ENCODE measurements at regions not wholly inside any gene's neighbourhood (a gene's known extent, or its start where the extent isn't known, plus 50 kb on each side); places are given as distances from the start of the nearest gene placed in this dataset.
"Not testable (repeated sequence)": the region's sequence is repeated elsewhere in the genome, so short reads cannot be mapped to it uniquely, and the experiment has no call there.

DNA sequence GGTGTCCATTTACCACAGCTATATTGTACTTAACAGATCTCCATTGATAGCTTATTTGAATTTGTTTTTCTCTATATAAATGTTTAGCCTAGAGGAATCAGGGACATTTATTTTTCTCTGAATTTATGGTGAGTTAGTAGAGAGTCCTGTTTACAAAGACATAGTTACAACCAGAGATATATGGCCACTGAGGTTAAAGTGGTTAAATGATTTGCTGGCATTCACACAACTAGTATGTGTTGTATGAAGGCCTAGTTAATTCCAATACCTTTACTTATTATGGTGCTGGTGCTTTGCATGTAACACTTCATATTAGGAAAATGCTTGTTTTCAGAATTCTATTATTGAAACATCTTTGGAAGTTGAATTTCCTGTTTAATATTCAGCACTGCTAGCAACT, 63.0 kb upstream of the SEC22B start:
- TF ChIP-seq YY1 (IDR thresholded peaks at IDR 0.05; ENCODE audit: insufficient read depth, insufficient read length); ZNF274 (IDR thresholded peaks at IDR 0.05; ENCODE audit: low read depth, low read length): not testable (repeated sequence)
